ENCODE measurements at regions not wholly inside any gene's neighbourhood (a gene's known extent, or its start where the extent isn't known, plus 50 kb on each side); places are given as distances from the start of the nearest gene placed in this dataset.

GRCh38 chr5:82662340-82662739 lies 384.2 kb upstream of the RPS23 start:
- DNase-seq: no peak
- H3K9me3 ChIP-seq: no peaks in the 10 kb centered on the region
- 46 to 67% (median 59%) methylated on average over 1 of the region's 1 CpG for WGBS, 5 donors
- TF ChIP-seq CTCF (IDR thresholded peaks at IDR 0.05 in 8 of 11, conservative IDR thresholded peaks at IDR 0.05 in 3 of 11) (no peak), POLR2AphosphoS5 (IDR thresholded peaks at IDR 0.05) (no peak), POLR2A (IDR thresholded peaks at IDR 0.05) (no peak)
- no peaks in the 10 kb centered on the region for H3K27me3 ChIP-seq (replicated peaks in 1 of 7)
- intact Hi-C loops (cut with DNase I; ENCODE audit: low total_unique reads): no loop called here
- H3K36me3 ChIP-seq: no peaks in the 10 kb centered on the region
- peak overlapping the region in 3 of 8 donors; percentile 51 to 79 (median 56) for H3K27ac ChIP-seq
- H3K4me1 ChIP-seq: no peaks in the 10 kb centered on the region
- H3K4me3 ChIP-seq: no peak overlapping the region

DNA sequence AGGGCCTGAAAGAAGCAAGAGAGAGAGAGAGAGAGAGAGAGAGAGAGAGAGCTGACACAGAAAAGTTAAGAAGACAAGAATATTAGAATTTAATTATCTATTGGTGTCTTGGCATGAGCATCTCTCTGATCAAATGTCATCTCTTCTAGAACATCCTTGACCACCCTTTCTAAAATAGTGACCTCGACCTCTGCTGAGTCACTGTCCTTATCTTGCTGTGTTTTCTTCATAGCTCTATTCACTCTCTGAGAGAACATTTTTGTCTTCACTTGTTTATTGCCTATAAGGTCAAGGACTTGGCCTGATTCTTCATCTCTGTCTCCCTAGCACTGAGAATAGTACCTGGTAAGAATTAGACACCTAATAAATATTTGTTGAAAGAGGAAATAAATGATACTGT lies 383.8 kb upstream of the RPS23 start:
- intact Hi-C loops (cut with DNase I; ENCODE audit: low total_unique reads): no loop called here
- 50 to 77% (median 73%) methylated on average over 1 of the region's 1 CpG for WGBS, 5 donors
- H3K4me3 ChIP-seq: no peak overlapping the region

GRCh38 chr5:82661462-82661861 lies 383.3 kb upstream of the RPS23 start:
- peak overlapping the region in 5 of 8 donors; percentile 34 to 79 (median 51) for H3K27ac ChIP-seq
- H3K9me3 ChIP-seq: no peaks in the 10 kb centered on the region
- intact Hi-C loops (cut with DNase I; ENCODE audit: low total_unique reads): no loop called here
- TF ChIP-seq CTCF (IDR thresholded peaks at IDR 0.05 in 8 of 11, conservative IDR thresholded peaks at IDR 0.05 in 3 of 11) (no peak), POLR2A (IDR thresholded peaks at IDR 0.05) (no peak), POLR2AphosphoS5 (IDR thresholded peaks at IDR 0.05) (peak in 1 of 3 donors; percentile 57)
- no peaks in the 10 kb centered on the region for H3K36me3 ChIP-seq
- 56 to 77% (median 70%) methylated on average over 2 of the region's 2 CpGs for WGBS, 5 donors
- no peak for DNase-seq
- no peaks in the 10 kb centered on the region for H3K4me1 ChIP-seq
- H3K4me3 ChIP-seq: no peak overlapping the region
- H3K27me3 ChIP-seq (replicated peaks in 1 of 7): no peaks in the 10 kb centered on the region

More for the DNA sequence above, 383.8 kb upstream of the RPS23 start:
- no peak for TF ChIP-seq POLR2A (IDR thresholded peaks at IDR 0.05)
- no peak for TF ChIP-seq CTCF (IDR thresholded peaks at IDR 0.05 in 8 of 11, conservative IDR thresholded peaks at IDR 0.05 in 3 of 11)
- no peak for TF ChIP-seq POLR2AphosphoS5 (IDR thresholded peaks at IDR 0.05)
- Histone ChIP-seq H3K4me1 (no peaks in the 10 kb centered on the region), H3K27me3 (replicated peaks in 1 of 7) (no peaks in the 10 kb centered on the region), H3K36me3 (no peaks in the 10 kb centered on the region), H3K9me3 (no peaks in the 10 kb centered on the region), H3K27ac (peak overlapping the region in 4 of 8 donors; percentile 34 to 79 (median 54))
- DNase-seq: no peak

- Histone ChIP-seq H3K27me3 (replicated peaks in 1 of 7) (no peaks in the 10 kb centered on the region), H3K27ac (no peak overlapping the region), H3K36me3 (no peaks in the 10 kb centered on the region), H3K9me3 (no peaks in the 10 kb centered on the region), H3K4me3 (no peak overlapping the region), H3K4me1 (no peaks in the 10 kb centered on the region)
- TF ChIP-seq POLR2A (IDR thresholded peaks at IDR 0.05) (no peak), POLR2AphosphoS5 (IDR thresholded peaks at IDR 0.05) (no peak), CTCF (IDR thresholded peaks at IDR 0.05 in 8 of 11, conservative IDR thresholded peaks at IDR 0.05 in 3 of 11) (no peak)
- 74 to 96% (median 90%) methylated on average over 2 of the region's 2 CpGs for WGBS, 5 donors
- no peak for DNase-seq
- intact Hi-C loops (cut with DNase I; ENCODE audit: low total_unique reads): no loop called here
These were observed 381.0 kb upstream of the RPS23 start for GRCh38 chr5:82659115-82659514.
